LHCN-M2 (cell line): ENCODE measurements at regions not wholly inside any gene's neighbourhood (a gene's known extent, or its start where the extent isn't known, plus 50 kb on each side); places are given as distances from the start of the nearest gene placed in this dataset.
"Not testable (repeated sequence)": the region's sequence is repeated elsewhere in the genome, so short reads cannot be mapped to it uniquely, and the experiment has no call there.

Experiments
- DNase-seq: peaks from one replicate; pipeline ENCODE4 v3.0.0-alpha.2; 2012; ENCODE audit warnings: low read depth

DNA sequence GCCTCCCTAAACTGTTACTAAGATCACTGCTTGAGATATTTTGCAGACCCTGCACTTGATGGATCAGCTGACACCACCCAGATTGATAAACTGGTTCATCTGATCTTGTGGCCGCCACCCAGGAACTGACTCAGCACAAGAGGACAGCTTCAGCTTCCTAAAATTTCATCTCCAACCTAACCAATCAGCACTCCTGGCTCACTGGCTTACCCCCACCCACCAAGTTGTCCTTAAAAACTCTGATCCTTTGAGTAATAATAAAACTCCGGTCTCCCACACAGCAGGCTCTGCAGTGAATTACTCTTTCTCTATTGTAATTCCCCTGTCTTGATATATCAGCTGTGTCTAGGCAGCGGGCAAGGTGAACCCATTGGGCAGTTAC is 174.8 kb downstream of the UTP18 start:
- DNase-seq, result no peak

DNA sequence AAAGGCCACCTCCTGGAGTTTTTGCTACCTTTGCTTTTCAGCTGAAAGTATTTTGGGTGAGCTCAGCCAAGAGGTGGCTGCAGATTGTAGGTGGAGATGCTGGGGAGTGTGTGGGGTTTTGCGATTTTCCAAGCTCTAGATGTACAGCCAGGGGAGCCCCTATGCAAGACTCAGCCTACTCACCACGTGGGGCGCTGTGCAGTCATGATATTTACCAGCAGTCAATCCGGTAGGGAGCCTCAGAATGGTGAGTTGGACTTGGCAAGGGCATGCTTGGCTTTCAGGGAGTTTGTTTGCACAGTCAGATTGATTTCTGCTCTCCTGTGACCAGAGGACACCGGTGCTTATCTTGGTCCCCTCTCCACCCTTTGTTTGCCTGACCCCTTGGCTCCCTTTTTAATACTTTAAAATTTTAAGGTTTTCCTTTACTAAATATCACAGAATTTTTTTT is 175.3 kb downstream of the UTP18 start:
- peak; percentile 11 for DNase-seq

DNA sequence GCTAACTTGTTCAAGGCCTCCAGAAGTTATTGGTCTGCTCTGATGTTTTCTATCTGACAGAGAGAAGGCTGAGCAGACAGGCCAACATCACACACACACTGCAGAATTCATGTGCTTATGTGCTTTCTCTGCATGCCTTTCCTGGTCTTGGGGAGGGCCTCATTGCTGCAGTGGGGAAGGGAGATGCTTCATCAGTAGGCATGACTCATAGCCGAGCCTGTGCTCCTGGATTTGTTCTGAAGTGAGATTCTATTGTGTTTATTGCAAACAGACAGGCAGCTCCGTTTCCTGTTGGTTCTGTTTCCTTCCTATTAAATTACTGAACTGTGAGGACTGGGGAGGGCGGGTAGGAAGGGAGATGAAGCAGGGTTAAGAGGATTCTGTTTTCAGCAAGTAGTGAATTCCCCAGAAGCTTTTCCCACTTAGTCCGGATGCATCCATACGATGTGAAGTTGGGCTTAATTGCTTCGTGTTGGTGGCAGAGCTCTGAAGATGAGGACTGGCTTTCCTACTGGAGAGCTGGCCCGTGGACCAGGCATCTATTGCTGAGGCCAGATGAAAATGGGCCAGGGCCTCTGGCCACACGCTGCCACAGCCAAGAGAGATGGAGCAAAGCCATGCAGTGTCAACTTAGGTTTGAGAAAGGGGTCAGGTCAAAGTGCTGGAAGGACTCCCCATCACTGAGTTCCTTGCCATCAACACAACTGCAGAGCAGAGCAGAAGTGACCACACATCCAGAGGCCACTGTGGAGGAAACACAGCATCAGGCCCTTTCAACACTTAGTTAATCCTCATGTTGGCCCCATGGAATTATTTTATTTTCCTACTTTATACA is 179.3 kb downstream of the UTP18 start:
- no peak for DNase-seq

DNA sequence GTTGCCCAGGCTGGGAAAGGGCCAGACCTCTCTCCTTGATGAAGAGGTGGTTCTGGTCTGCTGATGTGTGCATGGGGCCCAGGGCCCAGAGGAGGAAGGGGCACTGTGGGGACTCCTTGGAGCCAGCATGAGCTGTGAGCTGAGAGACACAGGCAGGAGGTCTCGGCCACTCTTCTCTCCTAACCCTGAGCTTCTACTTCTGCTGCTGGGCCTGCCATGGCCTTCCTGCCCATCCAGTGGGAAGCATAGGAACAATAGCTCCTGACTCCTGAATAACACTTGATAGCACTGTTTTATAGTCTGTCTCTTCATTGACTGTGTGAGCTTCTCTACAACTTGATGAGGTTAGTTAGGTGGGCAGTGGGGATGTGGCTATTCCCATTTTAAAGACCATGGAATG is 181.1 kb downstream of the UTP18 start:
- DNase-seq, result no peak

DNA sequence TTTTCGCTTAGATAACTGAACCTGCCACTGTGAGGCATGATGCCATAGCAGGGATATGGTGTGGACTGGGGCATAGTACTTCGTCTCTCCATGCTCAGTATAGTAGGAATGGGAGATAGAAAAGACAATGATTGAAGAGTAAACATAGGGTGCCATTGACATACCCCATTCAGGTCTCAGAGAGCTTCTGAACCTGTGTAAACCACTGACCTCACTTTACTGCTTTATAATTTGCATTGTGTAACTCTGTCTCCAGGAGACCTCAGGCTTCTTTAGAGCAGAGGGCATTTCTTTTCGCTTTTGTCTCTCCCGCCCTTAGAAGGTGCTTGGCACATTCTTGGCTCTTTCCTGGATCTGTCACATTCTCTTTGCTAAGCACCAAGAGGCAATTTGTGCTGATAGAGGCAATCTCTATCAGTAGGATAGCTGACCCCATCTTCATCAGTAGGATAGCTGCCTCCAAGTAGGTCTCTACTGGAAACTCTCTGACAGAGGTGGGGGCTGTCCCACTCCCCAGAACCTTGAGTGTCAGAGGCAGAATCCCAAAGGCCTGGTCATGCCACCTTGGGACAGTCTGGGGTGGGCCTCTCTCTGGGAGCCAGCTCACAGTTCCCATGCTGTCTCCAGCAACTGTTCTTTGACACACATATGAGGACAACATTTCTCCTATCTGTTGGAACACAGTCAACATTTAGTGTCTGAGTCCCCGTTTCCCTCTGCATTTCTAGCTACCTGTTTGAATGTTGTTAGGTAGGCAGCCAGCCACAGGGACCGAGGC is 181.9 kb downstream of the UTP18 start:
- DNase-seq, result no peak

DNA sequence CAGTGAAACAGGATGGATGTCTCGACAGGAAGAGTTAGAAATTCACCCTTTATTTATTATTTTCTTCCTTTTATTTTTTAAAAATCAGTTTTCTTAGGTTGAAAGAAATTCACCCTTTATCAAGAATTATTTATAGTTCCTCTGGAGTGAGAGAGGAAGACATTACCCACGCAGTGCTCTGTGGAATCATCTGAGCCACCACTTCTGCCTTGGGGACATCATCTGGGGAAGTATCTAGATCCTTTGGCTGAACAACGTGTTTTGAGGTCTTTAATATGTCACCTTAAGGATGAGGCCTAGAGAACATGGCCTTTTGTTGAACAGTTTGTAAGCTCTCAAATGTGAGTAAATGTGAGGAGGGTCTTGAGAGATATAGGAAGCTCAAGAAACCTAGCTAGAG is 183.3 kb downstream of the UTP18 start:
- no peak for DNase-seq

DNA sequence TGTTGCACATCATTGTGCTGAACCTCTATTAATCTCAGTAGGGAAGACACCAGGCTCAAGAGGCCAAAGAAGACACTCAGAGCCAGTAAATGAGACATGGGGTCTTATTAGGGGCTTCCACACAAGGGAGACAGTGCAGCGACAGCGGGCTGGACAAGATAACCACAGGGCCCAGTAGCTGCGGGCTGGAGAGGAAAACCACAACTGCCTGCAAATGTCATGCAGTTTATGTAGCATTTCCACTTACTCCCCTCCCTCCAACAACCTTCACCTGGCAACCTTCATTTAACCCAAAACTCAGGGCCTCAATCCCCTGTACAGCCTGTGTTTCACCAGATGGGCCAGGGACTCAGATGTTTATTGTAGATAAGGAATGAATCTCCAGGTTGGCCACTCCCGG is 185.6 kb downstream of the UTP18 start:
- DNase-seq, result no peak

DNA sequence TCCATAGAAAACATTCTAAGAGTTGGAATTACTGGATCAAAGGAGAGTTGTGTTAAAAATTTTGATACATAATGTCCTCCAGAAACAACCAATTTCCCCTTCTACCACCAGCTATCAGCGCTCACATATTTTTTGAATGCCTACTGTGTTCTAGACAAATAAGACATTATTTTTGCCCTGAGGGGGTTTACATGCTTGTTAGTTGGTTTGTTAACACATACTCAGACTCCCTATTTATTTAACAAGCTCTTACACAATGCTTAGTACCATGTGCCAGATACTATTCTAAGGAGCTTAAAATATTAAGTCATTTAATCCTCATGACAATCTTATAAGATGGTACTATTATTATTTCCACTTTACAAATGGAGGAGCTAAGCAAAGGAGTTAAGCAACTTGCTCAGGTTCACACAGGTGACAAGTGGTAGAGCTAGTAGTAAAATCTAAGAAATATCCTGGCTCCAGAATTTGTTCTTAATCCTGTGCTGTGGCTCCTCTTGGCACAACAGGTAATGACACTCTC is 194.2 kb downstream of the UTP18 start:
- DNase-seq, result no peak

DNA sequence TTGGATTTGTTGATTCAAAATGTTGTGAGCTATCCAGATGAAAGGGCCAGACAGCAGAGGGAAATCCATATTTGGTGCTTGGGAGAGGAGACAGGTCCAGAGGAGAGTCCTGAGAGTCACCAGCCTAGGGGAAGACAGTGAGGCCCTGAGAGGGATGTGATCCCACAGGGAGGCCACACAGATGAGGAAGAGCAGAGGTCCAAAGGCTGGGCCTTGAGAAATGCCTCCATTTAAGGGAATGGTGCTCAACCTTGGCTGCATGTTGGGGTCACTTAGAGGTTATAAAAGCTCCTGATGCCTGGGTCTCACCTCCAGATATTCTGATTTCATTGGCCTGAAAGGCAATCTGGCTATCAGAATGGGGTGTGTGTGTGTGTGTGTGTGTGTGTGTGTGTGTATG is 194.9 kb downstream of the UTP18 start:
- DNase-seq, result no peak

DNA sequence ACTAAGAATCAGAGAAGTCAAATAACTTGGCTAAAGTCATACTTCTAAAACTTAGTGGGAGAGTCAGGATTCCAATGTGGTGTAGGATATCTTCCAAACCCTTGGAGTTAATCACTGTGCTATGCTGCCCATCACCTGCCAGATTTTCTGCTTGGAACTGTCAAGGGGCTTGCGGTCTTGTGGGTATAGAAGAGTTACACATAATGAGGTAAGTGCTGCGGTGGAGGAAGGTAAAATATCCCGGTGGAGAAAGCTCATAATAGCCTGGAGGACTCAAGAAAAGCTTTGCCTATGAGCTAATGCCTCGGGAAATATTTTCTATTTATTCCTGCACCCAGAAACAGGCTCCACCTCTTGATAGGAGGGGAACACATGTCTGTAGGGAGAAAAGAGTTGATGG is 195.6 kb downstream of the UTP18 start:
- DNase-seq, result no peak

DNA sequence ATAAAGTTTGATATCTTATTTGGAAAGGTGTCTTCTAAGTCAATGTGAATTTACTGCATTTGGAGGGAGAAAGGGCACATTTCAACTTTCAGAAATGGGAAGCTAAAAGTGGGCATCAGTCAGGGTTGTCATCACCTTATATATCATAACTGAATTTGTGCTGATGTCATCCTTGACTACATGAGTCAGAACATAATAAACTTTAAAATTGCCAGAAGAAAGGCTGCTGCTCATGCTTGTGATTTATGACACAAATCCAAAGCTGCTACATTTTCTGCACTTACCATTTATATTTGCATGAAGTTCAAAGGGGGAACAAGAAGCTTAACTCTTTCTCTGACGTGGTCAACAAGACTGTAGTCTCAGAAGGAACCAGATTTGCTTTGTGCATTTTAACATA is 196.6 kb downstream of the UTP18 start:
- DNase-seq, result no peak

DNA sequence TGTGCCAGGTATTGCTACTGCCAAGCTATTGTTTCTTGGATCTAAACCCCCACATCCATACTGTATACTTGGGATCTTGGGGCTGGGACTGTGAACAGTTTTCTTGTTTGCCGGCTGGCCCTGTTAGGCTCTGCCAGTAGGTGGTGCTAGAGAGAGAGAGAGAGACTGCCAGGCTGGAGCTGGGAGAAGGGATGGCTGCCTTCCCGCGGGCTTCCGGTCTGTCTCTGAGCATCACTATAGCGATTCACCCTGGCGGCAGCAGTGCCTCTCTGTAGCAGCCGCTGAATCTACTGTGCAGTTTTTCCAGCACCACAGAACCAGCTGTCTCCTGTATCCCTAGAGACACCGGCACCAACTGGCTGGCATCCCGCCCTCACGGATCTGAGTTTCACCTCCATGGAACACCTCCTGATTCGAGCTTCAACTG is 201.2 kb downstream of the UTP18 start:
- DNase-seq, result peak; percentile 67

DNA sequence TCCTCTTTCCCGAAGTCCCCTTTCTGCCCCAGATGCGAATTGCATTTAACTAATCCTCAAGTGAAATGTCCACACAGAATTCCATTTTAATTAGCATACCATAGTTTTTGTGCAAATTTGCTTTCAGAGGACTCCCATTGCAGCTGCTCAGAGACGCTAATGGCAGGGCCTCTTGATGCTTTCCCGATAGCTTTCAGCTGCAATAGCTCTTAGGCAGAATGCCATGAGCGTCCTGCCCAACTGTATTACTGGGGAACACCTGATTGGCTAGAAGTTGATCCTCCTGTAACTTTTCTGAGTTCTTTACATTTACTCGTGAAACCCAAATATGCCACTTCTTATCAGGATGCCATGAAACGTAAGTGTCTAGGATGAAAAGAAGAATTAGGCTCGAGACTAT is 203.0 kb downstream of the UTP18 start:
- no peak for DNase-seq

DNA sequence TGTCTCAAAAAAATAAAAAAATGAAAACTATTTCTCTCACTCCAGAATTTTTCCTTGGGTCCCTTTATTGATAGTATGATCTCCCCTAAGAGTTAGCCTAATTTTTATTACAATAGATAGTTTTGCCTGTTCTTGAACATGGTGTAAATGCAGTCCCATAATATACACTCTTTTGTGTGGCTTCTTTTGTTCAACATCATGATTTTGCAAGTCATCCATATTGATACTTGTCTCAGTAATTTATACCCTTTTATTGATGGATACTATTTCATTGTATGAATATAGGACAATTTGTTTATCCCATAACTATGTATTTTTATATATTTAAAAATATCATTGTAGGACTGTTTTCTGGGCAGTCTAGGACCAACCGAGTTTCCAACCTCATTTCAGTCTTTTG is 207.0 kb downstream of the UTP18 start:
- DNase-seq, result no peak

DNA sequence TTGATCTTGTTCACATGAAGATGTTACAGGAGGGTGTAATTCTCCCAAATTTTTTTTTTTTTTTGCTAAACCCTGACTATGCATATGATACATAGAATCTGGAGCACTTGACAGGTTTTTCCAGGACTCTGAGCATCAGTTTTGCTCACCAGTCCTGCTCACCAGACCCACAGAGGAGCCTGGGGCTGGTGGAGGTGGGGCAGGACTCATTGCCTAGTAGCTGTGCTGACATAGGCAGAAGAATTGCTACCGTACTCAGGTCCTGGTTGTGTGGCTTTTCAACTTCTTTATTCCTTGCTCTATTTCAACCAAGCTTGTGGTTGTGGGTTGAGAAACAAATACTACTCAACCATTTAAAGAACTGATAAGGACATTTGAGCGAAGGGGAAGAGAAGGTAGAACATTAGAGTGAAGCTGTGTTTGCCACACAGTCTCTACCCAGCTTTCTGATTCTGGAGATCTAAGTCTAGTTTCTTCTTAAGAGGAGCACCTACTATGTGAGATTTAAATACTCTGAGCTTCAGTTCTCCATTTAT is 212.4 kb downstream of the UTP18 start:
- DNase-seq, result no peak

DNA sequence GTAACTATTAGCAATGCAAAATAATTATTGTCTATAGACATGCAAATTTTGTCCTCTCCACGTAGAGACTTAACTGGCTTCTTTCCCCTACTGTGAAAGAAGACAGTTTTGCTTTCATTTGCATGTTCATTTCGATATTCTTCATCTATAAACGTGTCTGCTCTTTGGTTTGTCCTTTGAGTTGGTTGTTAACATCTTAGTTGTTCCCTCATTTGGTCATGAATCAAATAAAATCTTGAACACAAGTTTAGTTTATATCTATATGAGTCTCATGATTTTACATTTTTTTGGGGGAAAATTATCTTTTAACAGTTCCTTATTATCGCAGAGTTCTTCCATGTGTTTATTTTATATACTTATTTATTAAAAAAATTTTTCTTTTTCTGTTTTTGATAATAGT is 214.4 kb downstream of the UTP18 start:
- no peak for DNase-seq

DNA sequence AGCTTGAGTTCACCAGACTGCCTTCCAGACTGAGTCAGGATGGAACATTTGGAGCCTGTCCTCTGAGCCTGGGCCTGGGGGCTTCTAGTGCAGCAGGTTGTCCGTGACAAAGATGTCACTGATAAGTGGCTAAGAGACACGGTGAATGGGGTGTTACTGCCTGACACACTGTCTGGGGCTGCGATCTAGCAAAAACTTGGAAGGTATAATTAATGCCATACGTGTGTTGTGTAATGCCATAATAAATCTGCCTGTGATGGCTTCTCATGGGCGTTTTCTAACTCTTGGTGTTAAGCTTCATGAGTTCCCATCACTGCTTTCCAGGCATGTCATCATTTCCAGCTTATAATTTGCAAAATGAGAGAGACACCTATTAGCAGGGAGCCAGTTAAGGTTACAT is 215.4 kb downstream of the UTP18 start:
- no peak for DNase-seq

DNA sequence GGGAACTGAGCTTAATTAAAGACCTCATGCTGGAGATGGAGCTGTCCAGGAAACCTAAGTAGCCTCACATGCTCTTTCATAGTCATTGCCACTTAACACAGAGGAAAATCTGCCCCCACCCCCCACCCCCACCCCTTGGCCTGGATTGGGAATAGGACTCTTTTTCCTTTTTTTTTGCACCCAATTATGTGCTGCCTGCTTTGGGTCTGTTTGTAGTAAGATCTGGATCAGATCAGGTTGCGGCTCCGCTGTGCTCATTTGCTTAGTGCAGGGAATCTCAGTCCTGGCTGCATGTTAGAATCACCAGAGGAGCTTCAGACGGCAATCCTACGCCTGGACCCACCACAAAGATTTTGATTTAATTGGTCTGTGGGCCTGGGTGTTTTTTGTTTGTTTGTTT is 219.0 kb downstream of the UTP18 start:
- DNase-seq, result no peak

DNA sequence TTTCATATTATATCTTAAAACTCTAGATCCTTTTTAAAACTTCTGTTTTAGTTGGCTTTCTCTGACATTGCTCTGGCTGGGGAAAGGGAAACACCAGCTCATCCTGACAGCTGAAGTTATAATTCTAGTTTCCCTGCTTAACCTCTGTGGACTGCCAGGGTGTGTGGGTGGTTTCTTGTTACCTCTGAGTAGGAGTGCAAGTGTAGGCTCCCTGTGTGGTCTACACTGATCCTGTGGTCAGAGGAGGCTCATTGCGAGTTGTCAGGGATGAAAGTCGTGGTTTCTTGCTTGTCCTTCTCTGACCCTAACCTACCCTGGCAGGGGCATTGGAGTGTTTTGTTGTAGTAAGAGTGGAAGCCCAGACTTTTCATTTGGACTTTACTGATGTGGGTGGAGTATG is 221.0 kb downstream of the UTP18 start:
- no peak for DNase-seq

DNA sequence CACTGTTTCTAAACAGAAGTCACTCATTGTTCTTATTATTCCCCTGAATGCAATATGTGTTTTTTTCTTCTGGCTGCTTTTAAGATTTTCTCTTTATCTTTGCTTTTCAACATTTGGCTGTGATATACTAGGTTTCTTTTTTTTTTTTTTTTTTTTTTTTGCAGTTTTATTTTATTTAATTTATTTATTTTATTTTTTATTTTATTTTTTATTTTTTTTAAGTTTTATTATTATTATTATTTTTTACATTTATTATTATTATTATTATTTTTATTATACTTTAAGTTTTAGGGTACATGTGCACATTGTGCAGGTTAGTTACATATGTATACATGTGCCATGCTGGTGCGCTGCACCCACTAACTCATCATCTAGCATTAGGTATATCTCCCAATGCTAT is 221.9 kb downstream of the UTP18 start:
- DNase-seq, result not testable (repeated sequence)

DNA sequence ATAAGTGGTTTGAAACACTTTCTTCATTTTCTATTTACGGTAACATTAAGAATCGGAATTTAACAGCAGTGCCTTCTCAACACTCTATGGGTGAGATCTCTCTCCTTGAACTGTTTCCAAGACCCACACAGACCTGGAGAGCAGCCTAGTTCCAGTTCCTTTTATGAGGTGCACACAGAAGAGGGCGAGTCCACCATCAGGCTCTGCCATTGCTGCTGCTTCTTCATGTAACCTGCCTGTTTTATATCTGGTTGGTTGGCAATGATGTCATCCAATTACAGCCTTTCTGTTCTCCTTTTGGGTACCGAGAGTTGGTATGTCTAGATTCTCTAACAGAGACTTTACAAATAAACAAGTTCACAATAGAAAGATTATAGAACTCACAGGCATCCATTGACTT is 225.7 kb downstream of the UTP18 start:
- no peak for DNase-seq

DNA sequence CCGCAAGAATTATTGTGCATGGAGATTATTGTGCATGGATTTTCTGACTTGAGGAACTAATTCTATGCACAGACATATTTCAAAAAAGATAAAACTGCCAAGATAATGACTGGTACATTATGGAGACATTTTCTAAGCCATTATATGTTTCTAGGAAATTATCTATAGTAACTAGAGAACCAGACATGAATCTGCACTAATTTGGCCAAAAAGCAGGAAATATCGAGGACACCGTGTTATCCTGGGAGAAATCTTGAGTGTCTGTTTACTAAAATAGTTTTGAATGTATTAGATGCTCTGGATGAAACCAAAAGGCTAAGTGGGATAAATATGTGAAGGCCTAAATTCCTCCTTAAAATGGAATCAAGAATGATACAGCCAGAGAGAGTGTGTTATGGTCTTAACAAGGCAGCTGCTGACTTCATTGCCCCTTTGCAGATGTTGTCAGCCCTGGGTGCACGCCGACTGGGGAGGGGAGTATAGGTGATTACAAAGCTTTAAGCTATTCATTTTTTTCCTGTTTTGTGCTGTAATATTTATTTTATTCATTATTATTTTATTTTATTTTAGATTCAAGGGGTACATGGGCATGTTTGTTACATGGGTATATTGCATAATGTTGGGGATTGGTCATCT is 226.7 kb downstream of the UTP18 start:
- no peak for DNase-seq
